Stimulated activated CD4-positive, alpha-beta T cell treated with anti-CD3 and anti-CD28 coated beads, Interleukin-15, amount 100 ng/mL, for 24 hours (primary cell): ENCODE measurements at regions not wholly inside any gene's neighbourhood (a gene's known extent, or its start where the extent isn't known, plus 50 kb on each side); places are given as distances from the start of the nearest gene placed in this dataset.

ENCODE experiments used
- DNase-seq: peaks from one replicate; pipeline ENCODE4 v3.0.0-alpha.2; 2020

- no peak for DNase-seq
Observed at GRCh38 chr2:11018651-11019185, 107.0 kb downstream of the KCNF1 start.

GRCh38 chr2:11019614-11020013 is 107.9 kb downstream of the KCNF1 start:
- no peak for DNase-seq

DNA sequence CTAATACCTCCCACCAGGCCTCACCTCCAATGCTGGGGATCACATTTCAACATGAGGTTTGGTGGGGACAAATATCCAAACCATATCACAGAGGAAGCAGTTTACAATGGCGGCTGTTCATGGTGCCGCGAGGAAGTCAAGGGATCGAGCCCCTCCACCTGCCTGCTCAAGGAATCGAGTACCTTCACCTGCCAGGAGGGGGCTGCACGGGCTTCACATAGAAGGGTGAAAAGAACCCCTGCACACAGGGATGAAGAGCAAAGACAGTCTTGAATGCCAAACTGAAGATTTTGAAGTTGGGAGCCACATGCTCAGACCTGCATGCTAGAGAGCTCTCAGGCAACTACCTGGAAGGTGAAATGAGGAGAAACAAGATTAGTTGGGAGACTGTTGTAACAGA is 110.3 kb downstream of the KCNF1 start:
- no peak for DNase-seq

DNA sequence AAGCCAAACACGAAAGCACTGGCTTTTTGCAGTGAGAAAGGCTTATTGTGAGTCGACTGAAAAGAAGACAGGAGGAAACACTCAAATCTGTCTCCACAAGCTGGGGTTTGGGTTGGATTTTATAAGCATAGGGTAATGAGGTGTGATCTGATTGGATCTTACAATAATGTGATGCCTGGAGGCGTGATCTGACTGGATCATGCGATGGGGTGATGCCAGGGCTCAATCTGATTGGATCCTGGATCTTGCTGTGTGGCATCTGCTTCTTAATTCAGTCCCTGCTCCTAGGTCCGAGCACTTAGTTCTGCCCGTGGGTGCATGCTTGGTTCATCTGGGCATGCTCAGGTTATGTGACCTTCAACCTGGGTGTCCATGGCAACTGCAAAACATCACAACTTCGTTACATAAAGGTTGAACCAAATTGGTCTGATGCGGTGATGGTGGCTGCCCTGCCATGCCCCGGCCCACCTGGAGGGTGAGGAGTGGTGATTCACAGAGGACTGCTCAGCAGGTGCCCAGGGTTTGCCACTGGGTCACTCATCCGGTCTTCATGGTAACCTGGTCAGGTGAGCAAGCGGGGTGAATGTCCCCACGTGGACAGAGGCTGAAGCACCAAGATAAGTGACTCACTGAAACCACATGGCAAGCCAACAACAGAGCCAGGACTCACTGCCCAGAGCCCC is 111.0 kb downstream of the KCNF1 start:
- no peak for DNase-seq

DNA sequence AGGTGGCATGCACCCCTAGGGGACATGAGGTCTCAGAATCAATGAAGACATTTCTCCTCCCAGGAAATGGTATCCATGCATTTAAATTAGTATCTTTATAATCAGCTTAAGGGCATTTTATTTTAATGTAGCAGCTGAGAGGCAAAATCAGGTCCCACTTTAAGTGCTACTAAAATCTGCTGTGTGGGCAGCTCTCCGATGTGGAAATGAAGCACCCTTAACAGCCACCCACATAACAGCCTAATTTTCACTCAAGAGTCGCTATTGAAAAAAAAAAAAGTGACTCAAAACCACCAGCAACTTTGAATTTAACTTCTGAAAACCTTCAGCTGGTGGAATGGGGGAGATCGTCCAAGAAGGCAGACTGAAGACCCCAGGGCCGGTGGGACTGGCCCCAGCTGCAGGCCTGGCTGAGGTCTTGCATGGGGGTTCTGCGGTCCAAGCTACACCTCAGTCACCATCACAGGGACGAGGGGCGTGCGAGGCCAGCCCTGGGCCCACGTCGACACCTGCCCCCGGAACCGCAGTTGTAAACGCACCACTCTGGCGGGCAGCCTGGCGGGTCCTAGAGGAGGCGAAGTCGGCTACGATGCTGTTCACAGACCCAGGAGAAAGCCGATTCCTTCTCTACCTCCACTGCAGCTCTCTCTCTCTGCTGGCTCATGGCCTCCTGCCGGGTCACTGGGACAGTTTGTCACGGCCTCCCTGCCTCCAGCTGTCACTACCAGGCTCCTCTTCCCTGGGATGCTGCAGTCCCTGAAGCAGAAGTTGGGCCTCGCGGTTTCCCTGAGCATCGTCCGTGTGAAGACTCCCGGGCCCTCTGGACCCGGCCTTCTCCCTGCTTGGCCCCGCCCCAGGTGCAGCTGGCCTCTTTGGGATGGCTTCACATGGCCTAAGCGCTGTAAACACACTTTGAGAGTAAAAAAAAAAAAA is 111.9 kb downstream of the KCNF1 start:
- DNase-seq: no peak

DNA sequence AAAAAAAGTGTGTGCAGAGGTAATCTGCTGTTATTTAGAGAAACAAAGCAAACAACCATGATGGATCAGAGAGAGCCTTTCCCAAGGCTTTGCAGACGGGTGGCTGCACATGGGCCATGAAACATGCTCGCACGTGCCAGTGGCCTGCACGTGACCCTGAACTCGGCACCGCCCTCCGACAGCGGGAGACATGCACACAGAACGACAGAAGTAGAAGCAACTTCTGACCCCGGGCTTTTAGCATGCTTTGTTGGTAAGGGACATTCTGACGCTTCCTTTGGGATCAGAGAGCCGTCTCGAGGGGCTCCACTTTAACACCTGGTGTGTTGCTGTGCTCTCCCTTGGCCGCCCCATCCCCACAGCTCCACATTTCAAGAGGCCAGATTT is 112.5 kb downstream of the KCNF1 start:
- no peak for DNase-seq

- no peak for DNase-seq
Observed at GRCh38 chr2:11024687-11025086, 113.0 kb downstream of the KCNF1 start.

DNA sequence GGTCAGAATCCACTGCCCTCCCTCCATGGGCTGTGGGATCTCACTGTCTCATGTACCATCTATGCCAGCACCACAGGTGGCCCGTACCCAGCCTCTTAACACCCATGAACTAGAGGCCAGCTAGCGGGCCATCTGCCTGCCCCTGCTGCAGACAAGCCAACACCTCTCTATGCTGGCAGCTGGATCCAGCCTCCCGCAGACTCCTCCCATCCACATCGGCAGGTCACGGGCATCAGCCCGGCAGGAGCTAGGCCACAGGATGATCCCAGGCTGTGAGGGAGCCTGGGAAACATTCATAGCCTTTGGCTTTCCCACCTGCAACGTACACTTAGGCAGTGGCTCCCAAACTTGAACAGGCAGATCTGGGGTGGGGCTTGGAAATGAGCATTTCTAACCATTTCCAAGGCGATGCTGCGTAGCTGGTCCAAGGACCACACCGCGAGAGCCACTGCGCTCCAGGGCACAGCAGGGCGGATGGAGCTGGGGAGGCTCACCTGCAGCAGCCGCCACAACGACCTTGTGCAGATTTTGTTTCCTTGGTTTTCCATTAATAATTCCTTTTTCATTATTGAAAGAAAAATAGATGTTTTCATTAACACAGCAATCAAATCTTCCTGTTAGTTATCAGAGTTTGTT is 114.7 kb downstream of the KCNF1 start:
- no peak for DNase-seq

DNA sequence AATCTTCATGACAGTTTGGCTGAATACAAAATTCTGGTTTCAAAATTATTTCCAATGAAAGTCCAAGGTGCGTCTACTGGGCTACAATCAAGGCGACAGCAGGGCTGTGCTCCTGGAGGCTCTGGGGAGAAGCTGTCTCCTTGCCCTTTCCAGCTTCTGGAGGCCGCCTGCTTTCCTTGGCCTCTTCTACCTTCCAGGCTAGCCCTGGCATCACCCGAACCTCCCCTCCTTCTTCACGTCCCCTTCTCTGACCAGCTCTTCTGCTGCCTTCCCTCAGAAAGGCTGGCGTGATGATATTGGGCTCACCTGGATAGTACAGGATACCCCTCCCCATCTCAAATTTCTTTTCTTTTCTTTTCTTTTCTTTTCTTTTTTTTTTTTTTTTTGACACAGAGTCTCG is 115.5 kb downstream of the KCNF1 start:
- no peak for DNase-seq

GRCh38 chr2:11028407-11028916 is 116.7 kb downstream of the KCNF1 start:
- DNase-seq: no peak

GRCh38 chr2:11029136-11029535 is 117.4 kb downstream of the KCNF1 start:
- no peak for DNase-seq

DNA sequence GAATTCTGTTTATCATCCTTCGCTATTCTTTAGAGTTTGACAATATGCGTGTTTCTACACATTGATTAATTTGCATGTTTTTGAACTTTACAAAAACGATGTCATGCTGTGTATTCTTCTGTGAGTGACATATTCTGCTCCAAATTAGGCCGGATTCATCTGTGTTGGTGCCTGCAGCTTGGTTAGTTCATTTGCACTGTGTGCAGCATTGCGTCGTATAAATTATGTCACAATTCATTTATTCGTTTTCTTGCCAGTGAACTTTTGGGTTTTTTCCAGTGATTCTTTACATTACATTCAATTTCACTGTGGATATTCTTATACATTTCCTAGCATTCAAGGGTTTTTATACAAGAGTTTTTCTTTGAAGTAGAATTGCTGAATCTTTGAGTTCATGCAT is 118.3 kb downstream of the KCNF1 start:
- no peak for DNase-seq

- no peak for DNase-seq
Observed at GRCh38 chr2:11030909-11031308, 119.2 kb downstream of the KCNF1 start.

GRCh38 chr2:11031876-11032275 is 120.1 kb downstream of the KCNF1 start:
- DNase-seq: no peak

- DNase-seq: no peak
Observed at GRCh38 chr2:11032396-11032795, 120.7 kb downstream of the KCNF1 start.

DNA sequence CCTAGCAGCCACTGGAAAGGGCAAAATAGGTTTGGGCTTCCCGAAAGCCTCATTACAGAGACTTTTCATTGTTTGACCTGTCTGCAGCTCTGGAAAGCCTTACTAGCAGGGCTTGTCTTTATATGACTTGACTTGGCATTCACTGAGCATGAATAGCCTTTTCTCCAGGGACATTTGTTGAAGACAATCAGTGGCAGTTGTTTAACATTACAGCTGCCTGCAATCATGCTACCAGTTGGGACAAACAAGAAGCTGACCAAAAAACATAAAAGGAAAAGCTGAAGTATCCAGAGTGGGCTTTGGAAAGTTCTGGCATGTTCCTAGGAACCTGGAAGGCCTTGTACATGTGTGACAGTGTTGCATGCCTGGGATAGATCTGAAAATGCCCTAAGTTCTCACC is 121.4 kb downstream of the KCNF1 start:
- DNase-seq: no peak

GRCh38 chr2:11038641-11039040 is 116.6 kb upstream of the SLC66A3 start:
- DNase-seq: no peak

- no peak for DNase-seq
Observed at GRCh38 chr2:11040992-11041391, 114.3 kb upstream of the SLC66A3 start.

DNA sequence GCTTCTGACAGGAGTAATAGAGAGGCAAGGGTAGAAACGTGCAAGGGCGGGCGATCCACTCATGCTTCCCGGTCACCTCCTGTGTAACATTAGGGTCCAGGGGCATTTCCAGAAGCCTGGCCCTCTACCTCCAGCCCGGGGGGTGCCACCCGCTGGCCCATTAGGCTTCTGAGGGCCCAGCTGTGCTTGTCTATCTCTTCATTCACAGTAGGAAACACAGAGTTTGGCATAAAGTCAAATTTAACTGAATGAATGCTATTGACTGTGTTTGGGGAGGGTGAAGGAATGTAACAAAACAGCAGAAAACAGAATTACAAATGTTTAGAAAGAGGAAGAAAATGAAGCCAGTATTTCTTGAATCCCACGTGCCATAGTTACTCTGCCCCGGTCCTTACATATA is 112.4 kb upstream of the SLC66A3 start:
- DNase-seq: no peak

DNA sequence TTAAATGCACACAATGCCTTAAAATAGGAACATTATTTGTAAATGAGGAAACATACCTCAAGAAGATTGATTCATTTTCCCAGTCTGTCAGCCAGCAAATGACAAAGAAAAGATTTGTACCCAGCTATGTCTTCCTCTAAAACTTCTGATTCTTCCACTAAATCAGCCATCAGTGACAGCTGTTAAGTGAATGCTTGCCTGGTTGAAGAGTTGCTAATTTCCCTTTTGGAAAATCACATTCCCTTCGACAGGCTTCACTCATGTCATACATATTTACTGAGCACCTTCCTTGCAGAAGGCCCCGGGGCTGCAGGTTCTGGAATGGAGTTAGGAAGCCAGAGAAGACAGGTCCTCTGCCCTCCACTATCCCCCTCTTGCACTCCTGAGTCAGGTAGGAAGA is 112.0 kb upstream of the SLC66A3 start:
- no peak for DNase-seq

DNA sequence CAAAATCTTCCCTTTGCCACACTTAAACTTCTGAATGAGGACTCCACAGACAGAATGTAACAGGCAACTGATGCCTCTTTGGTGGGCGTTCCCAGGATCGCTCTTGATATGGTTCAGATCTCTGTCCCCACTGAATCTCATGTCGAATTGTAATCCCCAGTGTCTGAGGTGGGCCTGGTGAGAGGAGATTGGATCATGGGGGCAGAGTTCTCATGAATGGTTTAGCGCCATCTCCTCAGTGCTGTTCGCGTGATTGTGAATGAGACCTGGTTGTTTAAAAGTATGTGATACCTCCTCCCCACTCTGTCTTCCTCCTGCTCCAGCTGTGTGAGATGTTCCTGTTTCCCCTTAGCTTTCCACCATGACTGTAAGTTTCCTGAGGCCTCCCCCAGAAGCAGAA is 111.1 kb upstream of the SLC66A3 start:
- no peak for DNase-seq

- DNase-seq: no peak
Observed at GRCh38 chr2:11045294-11045693, 110.0 kb upstream of the SLC66A3 start.

- no peak for DNase-seq
Observed at GRCh38 chr2:11048335-11049008, 106.8 kb upstream of the SLC66A3 start.
